ENCODE measurements at regions not wholly inside any gene's neighbourhood (a gene's known extent, or its start where the extent isn't known, plus 50 kb on each side); places are given as distances from the start of the nearest gene placed in this dataset.
"Not testable (repeated sequence)": the region's sequence is repeated elsewhere in the genome, so short reads cannot be mapped to it uniquely, and the experiment has no call there.

- H3K27me3 ChIP-seq (ENCODE audit: control insufficient read depth, insufficient read depth, low read length): no peaks in the 10 kb centered on the region
- H3K4me3 ChIP-seq (ENCODE audit: low read depth, low read length): no peak overlapping the region
- DNase-seq (ENCODE audit: low read depth, low spot score): no peak
- TF ChIP-seq, protein P1, sequence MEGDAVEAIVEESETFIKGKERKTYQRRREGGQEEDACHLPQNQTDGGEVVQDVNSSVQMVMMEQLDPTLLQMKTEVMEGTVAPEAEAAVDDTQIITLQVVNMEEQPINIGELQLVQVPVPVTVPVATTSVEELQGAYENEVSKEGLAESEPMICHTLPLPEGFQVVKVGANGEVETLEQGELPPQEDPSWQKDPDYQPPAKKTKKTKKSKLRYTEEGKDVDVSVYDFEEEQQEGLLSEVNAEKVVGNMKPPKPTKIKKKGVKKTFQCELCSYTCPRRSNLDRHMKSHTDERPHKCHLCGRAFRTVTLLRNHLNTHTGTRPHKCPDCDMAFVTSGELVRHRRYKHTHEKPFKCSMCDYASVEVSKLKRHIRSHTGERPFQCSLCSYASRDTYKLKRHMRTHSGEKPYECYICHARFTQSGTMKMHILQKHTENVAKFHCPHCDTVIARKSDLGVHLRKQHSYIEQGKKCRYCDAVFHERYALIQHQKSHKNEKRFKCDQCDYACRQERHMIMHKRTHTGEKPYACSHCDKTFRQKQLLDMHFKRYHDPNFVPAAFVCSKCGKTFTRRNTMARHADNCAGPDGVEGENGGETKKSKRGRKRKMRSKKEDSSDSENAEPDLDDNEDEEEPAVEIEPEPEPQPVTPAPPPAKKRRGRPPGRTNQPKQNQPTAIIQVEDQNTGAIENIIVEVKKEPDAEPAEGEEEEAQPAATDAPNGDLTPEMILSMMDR (IDR thresholded peaks at IDR 0.05; ENCODE audit: low read depth, low read length): no peak
- CTCF ChIA-PET: no interaction called here
- POLR2A ChIA-PET: no interaction called here
- H3K27ac ChIP-seq (ENCODE audit: low read depth, low read length): no peak overlapping the region
- H3K9me3 ChIP-seq (ENCODE audit: control insufficient read depth, insufficient read depth, low read length): peaks cover 42% of the 10 kb centered on the region
Observed at GRCh38 chr12:128111333-128111732, 155.6 kb upstream of the TMEM132C start.

GRCh38 chr12:128111951-128112350 is 155.0 kb upstream of the TMEM132C start:
- ChIA-PET POLR2A (no interaction called here), CTCF (no interaction called here)
- Histone ChIP-seq H3K9me3 (ENCODE audit: control insufficient read depth, insufficient read depth, low read length) (peaks cover 45% of the 10 kb centered on the region), H3K4me3 (ENCODE audit: low read depth, low read length) (no peak overlapping the region), H3K27me3 (ENCODE audit: control insufficient read depth, insufficient read depth, low read length) (no peaks in the 10 kb centered on the region), H3K27ac (ENCODE audit: low read depth, low read length) (no peak overlapping the region)
- TF ChIP-seq, protein P1 (IDR thresholded peaks at IDR 0.05; ENCODE audit: low read depth, low read length): no peak
- DNase-seq (ENCODE audit: low read depth, low spot score): no peak

- H3K27ac ChIP-seq (ENCODE audit: low read depth, low read length); POLR2A ChIA-PET; DNase-seq (ENCODE audit: low read depth, low spot score); H3K27me3 ChIP-seq (ENCODE audit: control insufficient read depth, insufficient read depth, low read length); H3K4me3 ChIP-seq (ENCODE audit: low read depth, low read length); CTCF ChIA-PET: not testable (repeated sequence)
- H3K9me3 ChIP-seq (ENCODE audit: control insufficient read depth, insufficient read depth, low read length): peaks cover 52% of the 10 kb centered on the region
Observed at GRCh38 chr12:128113250-128113649, 153.7 kb upstream of the TMEM132C start.

GRCh38 chr12:128114485-128114884 is 152.5 kb upstream of the TMEM132C start:
- POLR2A ChIA-PET: no interaction called here
- TF ChIP-seq, protein P1 (IDR thresholded peaks at IDR 0.05; ENCODE audit: low read depth, low read length): no peak
- Histone ChIP-seq H3K27me3 (ENCODE audit: control insufficient read depth, insufficient read depth, low read length) (no peaks in the 10 kb centered on the region), H3K27ac (ENCODE audit: low read depth, low read length) (no peak overlapping the region), H3K9me3 (ENCODE audit: control insufficient read depth, insufficient read depth, low read length) (peaks cover 57% of the 10 kb centered on the region), H3K4me3 (ENCODE audit: low read depth, low read length) (no peak overlapping the region)
- CTCF ChIA-PET: no interaction called here
- DNase-seq (ENCODE audit: low read depth, low spot score): no peak

- ChIA-PET POLR2A (no interaction called here), CTCF (no interaction called here)
- TF ChIP-seq, protein P1 (IDR thresholded peaks at IDR 0.05; ENCODE audit: low read depth, low read length): no peak
- Histone ChIP-seq H3K27ac (ENCODE audit: low read depth, low read length) (no peak overlapping the region), H3K9me3 (ENCODE audit: control insufficient read depth, insufficient read depth, low read length) (peaks cover 60% of the 10 kb centered on the region), H3K27me3 (ENCODE audit: control insufficient read depth, insufficient read depth, low read length) (no peaks in the 10 kb centered on the region), H3K4me3 (ENCODE audit: low read depth, low read length) (no peak overlapping the region)
- no peak for DNase-seq (ENCODE audit: low read depth, low spot score)
Observed at GRCh38 chr12:128116537-128116936, 150.4 kb upstream of the TMEM132C start.

- H3K27me3 ChIP-seq (ENCODE audit: control insufficient read depth, insufficient read depth, low read length): no peaks in the 10 kb centered on the region
- DNase-seq (ENCODE audit: low read depth, low spot score): no peak
- H3K4me3 ChIP-seq (ENCODE audit: low read depth, low read length): no peak overlapping the region
- ChIA-PET CTCF (no interaction called here), POLR2A (no interaction called here)
- no peak overlapping the region for H3K27ac ChIP-seq (ENCODE audit: low read depth, low read length)
- H3K9me3 ChIP-seq (ENCODE audit: control insufficient read depth, insufficient read depth, low read length): peaks cover 50% of the 10 kb centered on the region
- TF ChIP-seq, protein P1 (IDR thresholded peaks at IDR 0.05; ENCODE audit: low read depth, low read length): no peak
Observed at GRCh38 chr12:128120035-128120434, 146.9 kb upstream of the TMEM132C start.
